H9 (cell line): ENCODE measurements at regions not wholly inside any gene's neighbourhood (a gene's known extent, or its start where the extent isn't known, plus 50 kb on each side); places are given as distances from the start of the nearest gene placed in this dataset.

Source experiments
- DNase-seq: peaks from one replicate; pipeline ENCODE4 v3.0.0-alpha.2; 2017
- H2AFZ ChIP-seq: one replicate; pipeline ENCODE4 v1.6.1; 2013; ENCODE audit warnings: mild to moderate bottlenecking, low read length, control low read depth, moderate library complexity
- H2AK5ac ChIP-seq: 2 replicates; pipeline ENCODE4 v1.6.1; 2013; ENCODE audit warnings: low read length, control low read depth, mixed read lengths; ENCODE audit not compliant: insufficient read length
- H2BK120ac ChIP-seq: one replicate; pipeline ENCODE4 v1.6.1; 2013; ENCODE audit warnings: low read depth, mild to moderate bottlenecking, low read length, control low read depth, inconsistent platforms; ENCODE audit not compliant: poor library complexity, severe bottlenecking
- H2BK12ac ChIP-seq: 2 replicates; pipeline ENCODE4 v1.6.1; 2013; ENCODE audit warnings: low read length, control low read depth, mixed read lengths, low read depth; ENCODE audit not compliant: insufficient read length
- H2BK15ac ChIP-seq: 2 replicates; pipeline ENCODE4 v1.6.1; 2013; ENCODE audit warnings: low read depth, low read length, control low read depth
- H2BK20ac ChIP-seq: one replicate; pipeline ENCODE4 v1.6.1; 2013; ENCODE audit warnings: low read depth, mild to moderate bottlenecking, low read length, control low read depth, inconsistent platforms; ENCODE audit not compliant: poor library complexity, severe bottlenecking
- H2BK5ac ChIP-seq: 2 replicates; pipeline ENCODE4 v1.6.1; 2013; ENCODE audit warnings: low read length, control low read depth, mixed read lengths; ENCODE audit not compliant: insufficient read length
- H3K14ac ChIP-seq: 2 replicates; pipeline ENCODE4 v1.6.1; 2013; ENCODE audit warnings: low read length, control low read depth; ENCODE audit not compliant: insufficient read depth
- H3K18ac ChIP-seq: 2 replicates; pipeline ENCODE4 v1.6.1; 2013; ENCODE audit warnings: low read depth, mild to moderate bottlenecking, mixed read lengths, low read length, control low read depth; ENCODE audit not compliant: insufficient read length
- H3K23ac ChIP-seq: 2 replicates; pipeline ENCODE4 v1.6.1; 2013; ENCODE audit warnings: low read length, control low read depth, mixed read lengths, low read depth; ENCODE audit not compliant: insufficient read length
- H3K23me2 ChIP-seq: 2 replicates; pipeline ENCODE4 v1.6.1; 2013; ENCODE audit warnings: low read depth, mild to moderate bottlenecking, mixed read lengths, low read length, control low read depth; ENCODE audit not compliant: insufficient read length, poor library complexity, severe bottlenecking
- H3K27ac ChIP-seq: 2 replicates; pipeline ENCODE4 v1.5.1; 2013; ENCODE audit warnings: low read length, control low read depth, mixed read lengths, low read depth; ENCODE audit not compliant: insufficient read length
- H3K27me3 ChIP-seq: 2 replicates; pipeline ENCODE4 v1.6.1; 2013; ENCODE audit warnings: low read length, control low read depth, inconsistent platforms; ENCODE audit not compliant: insufficient read depth
- H3K4ac ChIP-seq: 2 replicates; pipeline ENCODE4 v1.6.1; 2013; ENCODE audit warnings: low read depth, mild to moderate bottlenecking, control low read depth, inconsistent platforms, low read length, moderate library complexity
- H3K4me1 ChIP-seq: 2 replicates; pipeline ENCODE4 v1.6.1; 2013; ENCODE audit warnings: low read length, control low read depth, inconsistent platforms; ENCODE audit not compliant: insufficient read depth
- H3K4me2 ChIP-seq: 2 replicates; pipeline ENCODE4 v1.6.1; 2013; ENCODE audit warnings: low read length, control low read depth, mixed read lengths; ENCODE audit not compliant: insufficient read length, insufficient read depth
- H3K56ac ChIP-seq: 2 replicates; pipeline ENCODE4 v1.6.1; 2013; ENCODE audit warnings: low read depth, mild to moderate bottlenecking, mixed read lengths, low read length, control low read depth; ENCODE audit not compliant: insufficient read length
- H3K79me1 ChIP-seq: 2 replicates; pipeline ENCODE4 v1.6.1; 2013; ENCODE audit warnings: low read depth, mild to moderate bottlenecking, moderate library complexity, low read length, control low read depth, inconsistent platforms; ENCODE audit not compliant: insufficient read depth, poor library complexity, severe bottlenecking
- H3K79me2 ChIP-seq: 2 replicates; pipeline ENCODE4 v1.6.1; 2013; ENCODE audit warnings: low read length, control low read depth, inconsistent platforms; ENCODE audit not compliant: insufficient read depth
- H3K9ac ChIP-seq: 2 replicates; pipeline ENCODE4 v1.6.1; 2013; ENCODE audit warnings: low read length, control low read depth, mixed read lengths; ENCODE audit not compliant: insufficient read length; ENCODE audit errors: extremely low read depth
- H3K9me3 ChIP-seq: one replicate; pipeline ENCODE4 v1.6.1; 2013; ENCODE audit warnings: low read depth, low read length, inconsistent platforms; ENCODE audit not compliant: control insufficient read depth
- H3T11ph ChIP-seq: one replicate; pipeline ENCODE4 v1.6.1; 2013; ENCODE audit warnings: mild to moderate bottlenecking, low read length, control low read depth, inconsistent platforms
- H4K20me1 ChIP-seq: one replicate; pipeline ENCODE4 v1.6.1; 2013; ENCODE audit not compliant: control insufficient read depth, insufficient read length, insufficient read depth
- H4K5ac ChIP-seq: 2 replicates; pipeline ENCODE4 v1.6.1; 2013; ENCODE audit warnings: low read depth, mild to moderate bottlenecking, mixed read lengths, low read length, control low read depth; ENCODE audit not compliant: insufficient read length
- H4K8ac ChIP-seq: replicated peaks from 2 replicates; pipeline ENCODE4 v1.6.1; 2013; ENCODE audit warnings: low read length, control low read depth, mixed read lengths, low read depth; ENCODE audit not compliant: insufficient read length
- H4K91ac ChIP-seq: 2 replicates; pipeline ENCODE4 v1.6.1; 2013; ENCODE audit warnings: low read depth, mild to moderate bottlenecking, moderate library complexity, mixed read lengths, low read length, control low read depth; ENCODE audit not compliant: insufficient read length
- H3K27ac Mint-ChIP-seq, 3 experiments: 2 replicates in 2 of 3; 3 replicates in 1 of 3; pipeline ENCODE4 v1.8.0; 2020 to 2021; ENCODE audit warnings: mixed read lengths in 3 of 3, mild to moderate bottlenecking in 1 of 3, moderate library complexity in 1 of 3
- H3K27me3 Mint-ChIP-seq: 2 replicates; pipeline ENCODE4 v1.8.0; 2021; ENCODE audit warnings: low read depth, mild to moderate bottlenecking, moderate library complexity, mixed read lengths
- H3K36me3 Mint-ChIP-seq, 3 experiments: 2 replicates in 2 of 3; 3 replicates in 1 of 3; pipeline ENCODE4 v1.8.0; 2020 to 2021; ENCODE audit warnings: low read depth in 3 of 3, mixed read lengths in 3 of 3; ENCODE audit not compliant: insufficient read depth in 1 of 3
- H3K4me1 Mint-ChIP-seq, 2 experiments: 2 replicates each; pipeline ENCODE4 v1.8.0; 2020; ENCODE audit warnings: mixed read lengths in 2 of 2
- H3K4me3 Mint-ChIP-seq, 2 experiments: 2 replicates in 1 of 2; 3 replicates in 1 of 2; pipeline ENCODE4 v1.8.0; 2020 to 2021; ENCODE audit warnings: mild to moderate bottlenecking in 2 of 2, mixed read lengths in 2 of 2, moderate library complexity in 1 of 2
- H3K9me3 Mint-ChIP-seq, 2 experiments: 2 replicates in 1 of 2; 3 replicates in 1 of 2; pipeline ENCODE4 v1.8.0; 2020; ENCODE audit warnings: mild to moderate bottlenecking in 2 of 2, mixed read lengths in 2 of 2, moderate library complexity in 1 of 2
- CTCF ChIP-seq: fragments of 200-600 bp; sonication (generic); conservative IDR thresholded peaks from 3 replicates; pipeline ENCODE4 v1.8.0; 2021; ENCODE audit warnings: antibody characterized with exemption, mild to moderate bottlenecking
- WGBS: extraction: QIAGEN DNeasy Blood & Tissue Kit; methylation state at CpG from one replicate; pipeline ENCODE4 v1.1.7; 2013; ENCODE audit warnings: missing lambda C conversion rate, low lambda C conversion rate, mixed read lengths; ENCODE audit not compliant: insufficient read length; ENCODE audit errors: extremely low coverage; 5-methylcytosine and 5-hydroxymethylcytosine counted together

DNA sequence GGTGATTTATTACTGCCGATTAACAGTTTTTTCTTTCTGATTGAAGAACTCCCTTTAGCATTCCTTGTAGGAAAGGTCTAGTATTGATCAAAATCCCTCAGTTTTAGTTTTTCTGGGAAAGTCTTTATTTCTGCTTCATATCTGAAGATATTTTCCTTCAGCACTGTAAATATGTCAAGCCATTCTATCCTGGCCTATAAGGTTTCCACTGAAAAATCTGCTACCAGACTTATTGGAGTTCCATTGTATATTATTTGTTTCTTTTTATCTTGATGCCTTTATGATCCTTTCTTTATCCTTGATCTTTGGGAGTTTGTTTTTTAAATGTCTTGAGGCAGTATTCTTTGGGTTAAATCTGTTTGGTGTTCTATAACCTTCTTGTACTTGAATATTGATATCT, 55.0 kb upstream of the TMTC1 start:
- no peaks in the 10 kb centered on the region for H3K27me3 Mint-ChIP-seq
- H3K14ac ChIP-seq, result no peak overlapping the region
- H2BK120ac ChIP-seq, result no peak overlapping the region
- H2BK5ac ChIP-seq, result no peak overlapping the region
- no CpG with 5 or more reads among the region's 1 CpG for WGBS
- no peaks in the 10 kb centered on the region for H3K79me1 ChIP-seq
- H3K27me3 ChIP-seq, result no peaks in the 10 kb centered on the region
- no peak overlapping the region for H3K4ac ChIP-seq
- H3K23ac ChIP-seq, result no peak overlapping the region
- H3K9ac ChIP-seq, result no peak overlapping the region
- H2BK20ac ChIP-seq, result no peak overlapping the region
- no peaks in the 10 kb centered on the region for H3K79me2 ChIP-seq
- no peaks in the 10 kb centered on the region for H3K4me1 Mint-ChIP-seq
- H2BK15ac ChIP-seq, result no peak overlapping the region
- no peak overlapping the region for H2AFZ ChIP-seq
- H2BK12ac ChIP-seq, result no peak overlapping the region
- H3K23me2 ChIP-seq, result no peaks in the 10 kb centered on the region
- H4K20me1 ChIP-seq, result no peaks in the 10 kb centered on the region
- H4K5ac ChIP-seq, result no peak overlapping the region
- no peak overlapping the region for H3K18ac ChIP-seq
- no peaks in the 10 kb centered on the region for H3K9me3 ChIP-seq
- no peak overlapping the region for H3K27ac ChIP-seq
- no peak overlapping the region for H4K91ac ChIP-seq
- DNase-seq, result no peak
- H3K9me3 Mint-ChIP-seq, result peaks cover 31 to 34% of the 10 kb centered on the region in 2 experiments
- H3K56ac ChIP-seq, result no peak overlapping the region
- no peaks in the 10 kb centered on the region for H3K4me1 ChIP-seq
- no peak overlapping the region for H4K8ac ChIP-seq
- H3K4me3 Mint-ChIP-seq, result no peak overlapping the region
- no peak overlapping the region for H3T11ph ChIP-seq
- no peak overlapping the region for H3K4me2 ChIP-seq
- peaks cover 2 to 18% (median 3%) of the 10 kb centered on the region in 3 experiments; a peak in 3 of 7 replicates for H3K36me3 Mint-ChIP-seq
- H2AK5ac ChIP-seq, result no peak overlapping the region
- no peak overlapping the region for H3K27ac Mint-ChIP-seq
- TF ChIP-seq CTCF, result no peak
